HUES48 (cell line): ENCODE measurements at regions not wholly inside any gene's neighbourhood (a gene's known extent, or its start where the extent isn't known, plus 50 kb on each side); places are given as distances from the start of the nearest gene placed in this dataset.

Source experiments
- H3K27ac ChIP-seq: one replicate; pipeline ENCODE4 v1.7.0; 2013; ENCODE audit warnings: low read depth, low read length, inconsistent platforms
- H3K27me3 ChIP-seq: 2 replicates; pipeline ENCODE4 v1.6.1; 2013; ENCODE audit warnings: mild to moderate bottlenecking, low read length; ENCODE audit not compliant: control insufficient read depth, insufficient read depth
- H3K36me3 ChIP-seq: 2 replicates; pipeline ENCODE4 v1.6.1; 2013; ENCODE audit warnings: low read length; ENCODE audit not compliant: control insufficient read depth, insufficient read depth
- H3K4me1 ChIP-seq: 2 replicates; pipeline ENCODE4 v1.6.1; 2013; ENCODE audit warnings: mild to moderate bottlenecking, low read length; ENCODE audit not compliant: control insufficient read depth, insufficient read depth
- H3K4me3 ChIP-seq: 2 replicates; pipeline ENCODE4 v1.5.1; 2013; ENCODE audit warnings: mild to moderate bottlenecking, low read depth, low read length
- H3K9ac ChIP-seq: 2 replicates; pipeline ENCODE4 v1.6.1; 2013; ENCODE audit warnings: mild to moderate bottlenecking, low read depth, low read length, moderate library complexity
- H3K9me3 ChIP-seq: 2 replicates; pipeline ENCODE4 v1.6.1; 2013; ENCODE audit warnings: low read length; ENCODE audit not compliant: control insufficient read depth, insufficient read depth

GRCh38 chr13:87868731-87869130, 197.6 kb downstream of the SLITRK5 start:
- Histone ChIP-seq H3K9ac (no peak overlapping the region), H3K9me3 (no peaks in the 10 kb centered on the region), H3K27me3 (no peaks in the 10 kb centered on the region), H3K27ac (no peak overlapping the region), H3K4me3 (no peak overlapping the region), H3K36me3 (no peaks in the 10 kb centered on the region), H3K4me1 (no peaks in the 10 kb centered on the region)

GRCh38 chr13:87872813-87873212, 201.6 kb downstream of the SLITRK5 start:
- H3K27ac ChIP-seq, result no peak overlapping the region
- H3K9ac ChIP-seq, result no peak overlapping the region
- H3K27me3 ChIP-seq, result no peaks in the 10 kb centered on the region
- no peak overlapping the region for H3K4me3 ChIP-seq
- no peaks in the 10 kb centered on the region for H3K4me1 ChIP-seq
- H3K36me3 ChIP-seq, result no peaks in the 10 kb centered on the region
- H3K9me3 ChIP-seq, result no peaks in the 10 kb centered on the region

GRCh38 chr13:87877477-87877876, 206.3 kb downstream of the SLITRK5 start:
- H3K36me3 ChIP-seq, result no peaks in the 10 kb centered on the region
- no peaks in the 10 kb centered on the region for H3K9me3 ChIP-seq
- no peaks in the 10 kb centered on the region for H3K27me3 ChIP-seq
- no peak overlapping the region for H3K9ac ChIP-seq
- no peaks in the 10 kb centered on the region for H3K4me1 ChIP-seq
- H3K4me3 ChIP-seq, result no peak overlapping the region
- no peak overlapping the region for H3K27ac ChIP-seq

GRCh38 chr13:87878706-87879105, 207.5 kb downstream of the SLITRK5 start:
- Histone ChIP-seq H3K36me3 (no peaks in the 10 kb centered on the region), H3K9ac (no peak overlapping the region), H3K4me1 (no peaks in the 10 kb centered on the region), H3K4me3 (no peak overlapping the region), H3K9me3 (no peaks in the 10 kb centered on the region), H3K27me3 (no peaks in the 10 kb centered on the region), H3K27ac (no peak overlapping the region)

- Histone ChIP-seq H3K36me3 (no peaks in the 10 kb centered on the region), H3K27me3 (no peaks in the 10 kb centered on the region), H3K9me3 (no peaks in the 10 kb centered on the region), H3K4me1 (peaks cover 6% of the 10 kb centered on the region; the same call in 1 of the 2 replicates), H3K9ac (no peak overlapping the region), H3K27ac (no peak overlapping the region), H3K4me3 (no peak overlapping the region)
Measured at GRCh38 chr13:87884884-87885283, 213.7 kb downstream of the SLITRK5 start.

- Histone ChIP-seq H3K4me3 (no peak overlapping the region), H3K36me3 (no peaks in the 10 kb centered on the region), H3K9me3 (no peaks in the 10 kb centered on the region), H3K27ac (no peak overlapping the region), H3K9ac (no peak overlapping the region), H3K27me3 (no peaks in the 10 kb centered on the region), H3K4me1 (peaks cover 6% of the 10 kb centered on the region; the same call in 1 of the 2 replicates)
Measured at GRCh38 chr13:87887459-87888123, 216.4 kb downstream of the SLITRK5 start.

- H3K36me3 ChIP-seq, result no peaks in the 10 kb centered on the region
- H3K4me3 ChIP-seq, result no peak overlapping the region
- no peaks in the 10 kb centered on the region for H3K27me3 ChIP-seq
- H3K27ac ChIP-seq, result no peak overlapping the region
- no peak overlapping the region for H3K9ac ChIP-seq
- H3K4me1 ChIP-seq, result peaks cover 6% of the 10 kb centered on the region; the same call in 1 of the 2 replicates
- H3K9me3 ChIP-seq, result no peaks in the 10 kb centered on the region
Measured at GRCh38 chr13:87889254-87889653, 218.1 kb downstream of the SLITRK5 start.

GRCh38 chr13:87893186-87893585, 222.0 kb downstream of the SLITRK5 start:
- peaks cover 6% of the 10 kb centered on the region; the same call in 1 of the 2 replicates for H3K4me1 ChIP-seq
- H3K4me3 ChIP-seq, result no peak overlapping the region
- H3K9me3 ChIP-seq, result no peaks in the 10 kb centered on the region
- no peaks in the 10 kb centered on the region for H3K36me3 ChIP-seq
- no peak overlapping the region for H3K27ac ChIP-seq
- no peak overlapping the region for H3K9ac ChIP-seq
- no peaks in the 10 kb centered on the region for H3K27me3 ChIP-seq

- Histone ChIP-seq H3K9me3 (no peaks in the 10 kb centered on the region), H3K4me3 (no peak overlapping the region), H3K27ac (no peak overlapping the region), H3K9ac (no peak overlapping the region), H3K4me1 (peaks cover 6% of the 10 kb centered on the region; the same call in 1 of the 2 replicates), H3K36me3 (no peaks in the 10 kb centered on the region), H3K27me3 (no peaks in the 10 kb centered on the region)
Measured at GRCh38 chr13:87894059-87894458, 222.9 kb downstream of the SLITRK5 start.

GRCh38 chr13:87903553-87903952, 232.4 kb downstream of the SLITRK5 start:
- peaks cover 5% of the 10 kb centered on the region; the same call in 1 of the 2 replicates for H3K4me1 ChIP-seq

GRCh38 chr13:87906411-87906810, 235.2 kb downstream of the SLITRK5 start:
- no peaks in the 10 kb centered on the region for H3K9me3 ChIP-seq
- H3K9ac ChIP-seq, result 0 out of 2 replicates have a peak overlapping the region, but pooled peaks have one; percentile 28
- H3K36me3 ChIP-seq, result no peaks in the 10 kb centered on the region
- no peak overlapping the region for H3K27ac ChIP-seq
- H3K4me3 ChIP-seq, result no peak overlapping the region
- peaks cover 5% of the 10 kb centered on the region; the same call in 1 of the 2 replicates for H3K4me1 ChIP-seq
- no peaks in the 10 kb centered on the region for H3K27me3 ChIP-seq

More at GRCh38 chr13:87903553-87903952, 232.4 kb downstream of the SLITRK5 start:
- H3K4me3 ChIP-seq, result no peak overlapping the region
- no peak overlapping the region for H3K27ac ChIP-seq
- no peaks in the 10 kb centered on the region for H3K27me3 ChIP-seq
- H3K9me3 ChIP-seq, result no peaks in the 10 kb centered on the region
- H3K36me3 ChIP-seq, result no peaks in the 10 kb centered on the region
- no peak overlapping the region for H3K9ac ChIP-seq
